Upper lobe of right lung (tissue), 1 donor: ENCODE measurements at regions not wholly inside any gene's neighbourhood (a gene's known extent, or its start where the extent isn't known, plus 50 kb on each side); places are given as distances from the start of the nearest gene placed in this dataset.
"Not testable (repeated sequence)": the region's sequence is repeated elsewhere in the genome, so short reads cannot be mapped to it uniquely, and the experiment has no call there.

Experiments
- ATAC-seq: fragments of 200-7000 bp; cut with Tn5 transposase; one replicate; pipeline ENCODE4 v1.9.1; 2020; ENCODE audit warnings: mild to moderate bottlenecking, moderate library complexity
- DNase-seq: peaks from one replicate; pipeline ENCODE4 v3.0.0-alpha.2; 2020
- H3K27ac ChIP-seq: fragments of 200-600 bp; one replicate; pipeline ENCODE4 v1.8.0; 2022
- H3K27me3 ChIP-seq: fragments of 200-600 bp; one replicate; pipeline ENCODE4 v1.8.0; 2022; ENCODE audit warnings: mild to moderate bottlenecking
- H3K36me3 ChIP-seq: fragments of 200-600 bp; one replicate; pipeline ENCODE4 v1.8.0; 2022
- H3K4me1 ChIP-seq: fragments of 200-600 bp; one replicate; pipeline ENCODE4 v1.8.0; 2022
- H3K4me3 ChIP-seq: fragments of 200-600 bp; one replicate; pipeline ENCODE4 v1.8.0; 2022; ENCODE audit warnings: mild to moderate bottlenecking
- H3K9me3 ChIP-seq: fragments of 200-600 bp; one replicate; pipeline ENCODE4 v1.8.0; 2022
- intact Hi-C: fragments of 100-400 bp; cut with DNase I; formaldehyde crosslinking; loops from one replicate; pipeline ENCODE4 v1.11.0; 2022
- TF ChIP-seq, protein P1 (sequence below): fragments of 200-600 bp; IDR thresholded peaks from one replicate; pipeline ENCODE4 v1.8.0; 2022; ENCODE audit warnings: antibody characterized with exemption
- donor health status: DM: no; HTN: yes; CAD: no; lungs with severe emphysema.

- Histone ChIP-seq H3K36me3 (no peaks in the 10 kb centered on the region), H3K4me3 (no peak overlapping the region), H3K27me3 (no peaks in the 10 kb centered on the region), H3K27ac (no peak overlapping the region), H3K9me3 (no peaks in the 10 kb centered on the region), H3K4me1 (no peaks in the 10 kb centered on the region)
- no peak for ATAC-seq
- TF ChIP-seq, protein P1, sequence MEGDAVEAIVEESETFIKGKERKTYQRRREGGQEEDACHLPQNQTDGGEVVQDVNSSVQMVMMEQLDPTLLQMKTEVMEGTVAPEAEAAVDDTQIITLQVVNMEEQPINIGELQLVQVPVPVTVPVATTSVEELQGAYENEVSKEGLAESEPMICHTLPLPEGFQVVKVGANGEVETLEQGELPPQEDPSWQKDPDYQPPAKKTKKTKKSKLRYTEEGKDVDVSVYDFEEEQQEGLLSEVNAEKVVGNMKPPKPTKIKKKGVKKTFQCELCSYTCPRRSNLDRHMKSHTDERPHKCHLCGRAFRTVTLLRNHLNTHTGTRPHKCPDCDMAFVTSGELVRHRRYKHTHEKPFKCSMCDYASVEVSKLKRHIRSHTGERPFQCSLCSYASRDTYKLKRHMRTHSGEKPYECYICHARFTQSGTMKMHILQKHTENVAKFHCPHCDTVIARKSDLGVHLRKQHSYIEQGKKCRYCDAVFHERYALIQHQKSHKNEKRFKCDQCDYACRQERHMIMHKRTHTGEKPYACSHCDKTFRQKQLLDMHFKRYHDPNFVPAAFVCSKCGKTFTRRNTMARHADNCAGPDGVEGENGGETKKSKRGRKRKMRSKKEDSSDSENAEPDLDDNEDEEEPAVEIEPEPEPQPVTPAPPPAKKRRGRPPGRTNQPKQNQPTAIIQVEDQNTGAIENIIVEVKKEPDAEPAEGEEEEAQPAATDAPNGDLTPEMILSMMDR, result no peak
- intact Hi-C loops, result no loop called here
- DNase-seq, result no peak
Observed at GRCh38 chr7:89618274-89618673, 536.0 kb upstream of the STEAP1 start.

- TF ChIP-seq, protein P1, result no peak
- H3K4me3 ChIP-seq, result no peak overlapping the region
- DNase-seq, result no peak
- no peaks in the 10 kb centered on the region for H3K27me3 ChIP-seq
- ATAC-seq, result peak; percentile 34
- H3K27ac ChIP-seq, result no peak overlapping the region
- H3K36me3 ChIP-seq, result no peaks in the 10 kb centered on the region
- H3K9me3 ChIP-seq, result no peaks in the 10 kb centered on the region
- intact Hi-C loops, result no loop called here
- H3K4me1 ChIP-seq, result no peaks in the 10 kb centered on the region
Observed at GRCh38 chr7:89621925-89622641, 532.2 kb upstream of the STEAP1 start.

- ATAC-seq (peak; percentile 84), DNase-seq (no peak)
- Histone ChIP-seq H3K4me3 (no peak overlapping the region), H3K9me3 (no peaks in the 10 kb centered on the region), H3K27ac (no peak overlapping the region), H3K4me1 (no peaks in the 10 kb centered on the region), H3K27me3 (no peaks in the 10 kb centered on the region), H3K36me3 (no peaks in the 10 kb centered on the region)
- TF ChIP-seq, protein P1, result peak; percentile 64
- intact Hi-C loops, result no loop called here
Observed at GRCh38 chr7:89623018-89623672, 531.1 kb upstream of the STEAP1 start.

DNA sequence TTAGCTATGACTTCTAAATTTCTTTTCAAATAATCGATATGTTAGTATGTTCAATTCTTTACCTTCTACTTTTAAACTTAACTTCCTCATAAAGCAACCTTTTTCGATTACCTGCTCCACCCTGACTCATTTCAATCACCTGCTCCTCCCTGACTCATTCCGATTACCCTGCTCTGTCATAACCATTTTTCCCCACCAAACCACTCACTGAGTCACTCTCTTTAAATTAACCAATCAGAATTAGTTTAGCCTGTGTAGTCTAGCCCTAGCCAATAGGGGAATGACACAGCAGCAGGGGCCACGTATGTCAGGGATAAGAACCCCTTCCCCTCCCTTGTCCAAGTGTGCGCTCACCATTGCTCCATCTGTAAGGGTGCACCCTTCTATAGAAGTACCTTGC, 530.1 kb upstream of the STEAP1 start:
- ATAC-seq, DNase-seq, H3K9me3 ChIP-seq, intact Hi-C loops, H3K4me1 ChIP-seq, H3K36me3 ChIP-seq, H3K4me3 ChIP-seq, H3K27ac ChIP-seq, H3K27me3 ChIP-seq: not testable (repeated sequence)

- no peaks in the 10 kb centered on the region for H3K27me3 ChIP-seq
- intact Hi-C loops, result no loop called here
- H3K4me1 ChIP-seq, result no peaks in the 10 kb centered on the region
- no peaks in the 10 kb centered on the region for H3K36me3 ChIP-seq
- no peak for DNase-seq
- no peaks in the 10 kb centered on the region for H3K9me3 ChIP-seq
- TF ChIP-seq, protein P1, result no peak
- H3K4me3 ChIP-seq, result no peak overlapping the region
- no peak for ATAC-seq
- H3K27ac ChIP-seq, result no peak overlapping the region
Observed at GRCh38 chr7:89648509-89648908, 505.8 kb upstream of the STEAP1 start.

GRCh38 chr7:89655946-89656345, 498.3 kb upstream of the STEAP1 start:
- no peak for ATAC-seq
- Histone ChIP-seq H3K4me3 (no peak overlapping the region), H3K4me1 (no peaks in the 10 kb centered on the region), H3K27ac (no peak overlapping the region), H3K9me3 (no peaks in the 10 kb centered on the region), H3K36me3 (no peaks in the 10 kb centered on the region), H3K27me3 (no peaks in the 10 kb centered on the region)
- TF ChIP-seq, protein P1, result no peak
- no peak for DNase-seq
- intact Hi-C loops, result no loop called here
